MM.1S (cell line): ENCODE measurements at regions not wholly inside any gene's neighbourhood (a gene's known extent, or its start where the extent isn't known, plus 50 kb on each side); places are given as distances from the start of the nearest gene placed in this dataset.

Experiments used
- EZH2 ChIP-seq: fragments of 300-600 bp; sonication (generic); optimal IDR thresholded peaks from 2 replicates; pipeline ENCODE3; 2017; ENCODE audit warnings: low read depth, mild to moderate bottlenecking, antibody characterized with exemption, low read length, mixed read lengths
- EZH2phosphoT487 ChIP-seq: fragments of 300-600 bp; sonication (generic); IDR thresholded peaks from 2 replicates; pipeline ENCODE4 v1.6.1; 2018; ENCODE audit warnings: antibody characterized with exemption, low read length
- TF ChIP-seq, protein P1 (sequence below): fragments of 300-600 bp; sonication (generic); IDR thresholded peaks from 2 replicates; pipeline ENCODE4 v1.5.1; 2016; ENCODE audit warnings: antibody characterized with exemption, low read length, mixed read lengths

DNA sequence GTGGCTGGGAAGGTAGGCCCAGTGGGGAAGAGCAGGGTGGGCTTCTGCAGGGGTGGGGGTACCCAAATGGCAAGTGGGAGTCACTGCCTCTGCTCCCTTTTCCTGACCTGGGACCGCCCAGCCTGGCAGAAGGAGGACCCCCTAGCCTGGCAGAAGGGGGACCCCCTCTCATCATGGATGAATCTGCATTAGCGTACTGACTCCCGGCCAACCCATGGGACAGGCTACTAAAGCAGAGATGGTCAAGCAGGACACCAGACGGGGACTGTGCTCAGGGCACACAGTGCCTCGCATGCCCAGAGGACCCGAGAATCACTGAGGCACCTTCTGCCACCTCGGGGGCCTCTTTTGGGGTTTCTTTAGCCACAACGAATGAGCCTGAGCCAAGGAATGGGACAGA, 577.5 kb downstream of the GLRX3 start:
- TF ChIP-seq, protein P1, sequence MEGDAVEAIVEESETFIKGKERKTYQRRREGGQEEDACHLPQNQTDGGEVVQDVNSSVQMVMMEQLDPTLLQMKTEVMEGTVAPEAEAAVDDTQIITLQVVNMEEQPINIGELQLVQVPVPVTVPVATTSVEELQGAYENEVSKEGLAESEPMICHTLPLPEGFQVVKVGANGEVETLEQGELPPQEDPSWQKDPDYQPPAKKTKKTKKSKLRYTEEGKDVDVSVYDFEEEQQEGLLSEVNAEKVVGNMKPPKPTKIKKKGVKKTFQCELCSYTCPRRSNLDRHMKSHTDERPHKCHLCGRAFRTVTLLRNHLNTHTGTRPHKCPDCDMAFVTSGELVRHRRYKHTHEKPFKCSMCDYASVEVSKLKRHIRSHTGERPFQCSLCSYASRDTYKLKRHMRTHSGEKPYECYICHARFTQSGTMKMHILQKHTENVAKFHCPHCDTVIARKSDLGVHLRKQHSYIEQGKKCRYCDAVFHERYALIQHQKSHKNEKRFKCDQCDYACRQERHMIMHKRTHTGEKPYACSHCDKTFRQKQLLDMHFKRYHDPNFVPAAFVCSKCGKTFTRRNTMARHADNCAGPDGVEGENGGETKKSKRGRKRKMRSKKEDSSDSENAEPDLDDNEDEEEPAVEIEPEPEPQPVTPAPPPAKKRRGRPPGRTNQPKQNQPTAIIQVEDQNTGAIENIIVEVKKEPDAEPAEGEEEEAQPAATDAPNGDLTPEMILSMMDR = no peak
- no peak for TF ChIP-seq EZH2
- no peak for TF ChIP-seq EZH2phosphoT487
